ENCODE measurements at regions not wholly inside any gene's neighbourhood (a gene's known extent, or its start where the extent isn't known, plus 50 kb on each side); places are given as distances from the start of the nearest gene placed in this dataset.
"Not testable (repeated sequence)": the region's sequence is repeated elsewhere in the genome, so short reads cannot be mapped to it uniquely, and the experiment has no call there.

DNA sequence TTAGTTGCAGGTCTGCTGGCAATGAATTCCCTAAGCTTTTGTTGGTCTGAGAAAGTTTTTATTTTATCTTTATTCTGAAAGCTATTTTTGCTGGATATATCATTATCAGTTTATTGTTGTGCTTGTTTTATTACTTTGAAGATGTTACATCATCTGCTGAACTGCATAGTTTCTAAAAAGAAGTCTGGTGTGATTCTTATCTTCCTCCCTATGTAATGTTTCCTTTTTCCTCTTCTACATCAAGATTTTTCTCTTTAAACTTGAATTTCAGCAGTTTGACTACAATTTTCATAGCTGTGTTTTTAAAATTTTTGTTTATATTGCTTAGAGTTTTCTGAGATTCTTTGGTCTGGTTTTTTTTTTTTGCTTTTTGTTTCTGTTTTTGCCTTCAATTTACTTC is 137.1 kb upstream of the PMCH start:
- TF ChIP-seq EZH2 (IDR thresholded peaks at IDR 0.05; ENCODE audit: borderline replicate concordance, low read depth, low read length, severe bottlenecking): no peak
- TF ChIP-seq, protein P1, sequence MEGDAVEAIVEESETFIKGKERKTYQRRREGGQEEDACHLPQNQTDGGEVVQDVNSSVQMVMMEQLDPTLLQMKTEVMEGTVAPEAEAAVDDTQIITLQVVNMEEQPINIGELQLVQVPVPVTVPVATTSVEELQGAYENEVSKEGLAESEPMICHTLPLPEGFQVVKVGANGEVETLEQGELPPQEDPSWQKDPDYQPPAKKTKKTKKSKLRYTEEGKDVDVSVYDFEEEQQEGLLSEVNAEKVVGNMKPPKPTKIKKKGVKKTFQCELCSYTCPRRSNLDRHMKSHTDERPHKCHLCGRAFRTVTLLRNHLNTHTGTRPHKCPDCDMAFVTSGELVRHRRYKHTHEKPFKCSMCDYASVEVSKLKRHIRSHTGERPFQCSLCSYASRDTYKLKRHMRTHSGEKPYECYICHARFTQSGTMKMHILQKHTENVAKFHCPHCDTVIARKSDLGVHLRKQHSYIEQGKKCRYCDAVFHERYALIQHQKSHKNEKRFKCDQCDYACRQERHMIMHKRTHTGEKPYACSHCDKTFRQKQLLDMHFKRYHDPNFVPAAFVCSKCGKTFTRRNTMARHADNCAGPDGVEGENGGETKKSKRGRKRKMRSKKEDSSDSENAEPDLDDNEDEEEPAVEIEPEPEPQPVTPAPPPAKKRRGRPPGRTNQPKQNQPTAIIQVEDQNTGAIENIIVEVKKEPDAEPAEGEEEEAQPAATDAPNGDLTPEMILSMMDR (IDR thresholded peaks at IDR 0.05; ENCODE audit: borderline replicate concordance, extremely low read depth, low read length, poor library complexity, severe bottlenecking): no peak
- ATAC-seq (ENCODE audit: insufficient read depth, low read depth): no peak
- H3K9ac ChIP-seq (ENCODE audit: low read depth, low read length): no peak overlapping the region

DNA sequence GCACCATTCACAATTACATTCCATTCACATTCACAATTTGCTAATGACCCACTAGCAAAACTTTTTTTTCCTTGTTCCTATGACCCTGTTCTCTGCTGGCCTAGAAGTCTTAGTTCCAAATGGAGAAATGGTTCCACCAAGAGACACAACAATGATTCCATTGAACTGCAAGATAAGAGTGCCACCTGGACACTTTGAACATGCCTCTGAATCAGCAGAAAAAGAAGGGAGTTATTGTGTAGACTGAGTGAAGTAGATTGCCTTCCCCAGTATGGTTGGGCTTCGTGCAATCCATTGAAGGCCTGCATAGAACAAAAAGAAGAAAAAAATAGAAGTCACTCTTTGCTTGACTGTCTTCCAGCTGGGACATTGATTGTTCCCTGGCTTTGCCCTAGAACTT is 133.8 kb upstream of the PMCH start:
- Histone ChIP-seq H3K79me2 (ENCODE audit: insufficient read depth, low read length) (no peaks in the 10 kb centered on the region), H3K4me1 (ENCODE audit: insufficient read depth, low read length) (no peaks in the 10 kb centered on the region), H3K36me3 (ENCODE audit: insufficient read depth, low read length) (no peaks in the 10 kb centered on the region), H3K4me3 (ENCODE audit: low read depth in 1 of 2, low read length in 2 of 2) (no peak overlapping the region), H3K27ac (ENCODE audit: low read length) (no peak overlapping the region), H2AFZ (ENCODE audit: low read depth, low read length) (no peak overlapping the region), H3K27me3 (ENCODE audit: insufficient read depth, low read length, poor library complexity) (no peaks in the 10 kb centered on the region), H3K4me2 (ENCODE audit: insufficient read depth, low read length) (no peak overlapping the region), H3K9me3 (ENCODE audit: insufficient read depth, low read length, severe bottlenecking) (no peaks in the 10 kb centered on the region), H4K20me1 (ENCODE audit: insufficient read depth, low read length) (no peaks in the 10 kb centered on the region), H3K9ac (ENCODE audit: low read depth, low read length) (no peak overlapping the region)
- no peak for ATAC-seq (ENCODE audit: insufficient read depth, low read depth)
- no peak for TF ChIP-seq EZH2 (IDR thresholded peaks at IDR 0.05; ENCODE audit: borderline replicate concordance, low read depth, low read length, severe bottlenecking)
- TF ChIP-seq, protein P1 (IDR thresholded peaks at IDR 0.05; ENCODE audit: borderline replicate concordance, extremely low read depth, low read length, poor library complexity, severe bottlenecking): no peak
- no peak for DNase-seq

More for the DNA sequence above, 137.1 kb upstream of the PMCH start:
- Histone ChIP-seq H3K4me3 (ENCODE audit: low read depth in 1 of 2, low read length in 2 of 2) (no peak overlapping the region), H3K4me1 (ENCODE audit: insufficient read depth, low read length) (no peaks in the 10 kb centered on the region), H3K36me3 (ENCODE audit: insufficient read depth, low read length) (no peaks in the 10 kb centered on the region), H3K27ac (ENCODE audit: low read length) (no peak overlapping the region), H3K9me3 (ENCODE audit: insufficient read depth, low read length, severe bottlenecking) (no peaks in the 10 kb centered on the region), H3K27me3 (ENCODE audit: insufficient read depth, low read length, poor library complexity) (no peaks in the 10 kb centered on the region), H2AFZ (ENCODE audit: low read depth, low read length) (no peak overlapping the region), H3K79me2 (ENCODE audit: insufficient read depth, low read length) (no peaks in the 10 kb centered on the region), H4K20me1 (ENCODE audit: insufficient read depth, low read length) (no peaks in the 10 kb centered on the region), H3K4me2 (ENCODE audit: insufficient read depth, low read length) (no peak overlapping the region)
- no peak for DNase-seq

DNA sequence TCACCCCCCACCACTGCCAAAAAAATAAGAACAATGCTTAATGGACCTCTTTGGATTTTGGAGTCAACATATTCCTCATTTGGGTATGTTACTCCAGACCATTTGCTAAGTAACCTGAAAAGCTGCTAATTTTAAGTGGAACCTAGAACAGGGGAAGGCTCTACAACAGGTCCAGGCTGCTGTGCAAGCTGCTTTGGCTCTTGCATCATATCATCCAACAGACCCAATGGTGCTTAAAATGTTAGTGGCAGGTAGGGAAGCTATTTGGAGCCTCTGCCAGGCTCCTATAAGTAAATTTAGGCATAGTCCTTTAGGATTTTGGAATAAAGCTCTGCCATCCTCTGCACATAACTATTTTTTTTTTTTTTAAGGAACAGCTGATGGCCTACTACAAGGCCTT is 132.2 kb upstream of the PMCH start:
- no peaks in the 10 kb centered on the region for H3K27me3 ChIP-seq (ENCODE audit: insufficient read depth, low read length, poor library complexity)
- H3K4me2 ChIP-seq (ENCODE audit: insufficient read depth, low read length): no peak overlapping the region
- no peaks in the 10 kb centered on the region for H3K36me3 ChIP-seq (ENCODE audit: insufficient read depth, low read length)
- no peak overlapping the region for H2AFZ ChIP-seq (ENCODE audit: low read depth, low read length)
- H3K4me3 ChIP-seq (ENCODE audit: low read depth in 1 of 2, low read length in 2 of 2): no peak overlapping the region
- no peaks in the 10 kb centered on the region for H3K79me2 ChIP-seq (ENCODE audit: insufficient read depth, low read length)
- no peak for TF ChIP-seq EZH2 (IDR thresholded peaks at IDR 0.05; ENCODE audit: borderline replicate concordance, low read depth, low read length, severe bottlenecking)
- H3K4me1 ChIP-seq (ENCODE audit: insufficient read depth, low read length): no peaks in the 10 kb centered on the region
- no peak for DNase-seq
- H3K27ac ChIP-seq (ENCODE audit: low read length): no peak overlapping the region
- H3K9ac ChIP-seq (ENCODE audit: low read depth, low read length): no peak overlapping the region
- no peak for ATAC-seq (ENCODE audit: insufficient read depth, low read depth)
- H3K9me3 ChIP-seq (ENCODE audit: insufficient read depth, low read length, severe bottlenecking): no peaks in the 10 kb centered on the region
- H4K20me1 ChIP-seq (ENCODE audit: insufficient read depth, low read length): no peaks in the 10 kb centered on the region

DNA sequence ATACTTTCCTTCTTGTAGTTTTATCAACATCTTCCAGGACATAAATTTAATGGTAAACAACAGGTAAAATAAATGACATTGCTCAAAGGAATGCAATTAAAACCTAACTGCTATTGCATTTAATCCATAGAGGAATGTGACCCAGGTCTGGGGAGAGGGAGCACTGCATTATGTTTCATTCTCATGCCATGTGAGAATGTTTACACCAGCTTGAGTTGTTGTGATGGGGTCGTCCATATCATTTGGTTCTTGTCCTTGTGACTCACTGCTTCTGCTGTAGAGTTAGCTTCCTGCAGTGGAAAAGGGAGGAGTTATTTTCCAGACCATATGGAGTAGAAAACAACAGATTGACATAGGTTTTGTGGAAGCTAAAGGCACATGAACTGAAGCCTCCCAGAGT is 129.3 kb upstream of the PMCH start:
- Histone ChIP-seq H4K20me1 (ENCODE audit: insufficient read depth, low read length) (no peaks in the 10 kb centered on the region), H3K36me3 (ENCODE audit: insufficient read depth, low read length) (no peaks in the 10 kb centered on the region), H3K4me2 (ENCODE audit: insufficient read depth, low read length) (no peak overlapping the region), H3K4me1 (ENCODE audit: insufficient read depth, low read length) (no peaks in the 10 kb centered on the region), H3K9me3 (ENCODE audit: insufficient read depth, low read length, severe bottlenecking) (no peaks in the 10 kb centered on the region), H3K27me3 (ENCODE audit: insufficient read depth, low read length, poor library complexity) (no peaks in the 10 kb centered on the region), H3K4me3 (ENCODE audit: low read depth in 1 of 2, low read length in 2 of 2) (no peak overlapping the region), H3K79me2 (ENCODE audit: insufficient read depth, low read length) (no peaks in the 10 kb centered on the region), H2AFZ (ENCODE audit: low read depth, low read length) (no peak overlapping the region), H3K27ac (ENCODE audit: low read length) (no peak overlapping the region), H3K9ac (ENCODE audit: low read depth, low read length) (no peak overlapping the region)
- ATAC-seq (ENCODE audit: insufficient read depth, low read depth): no peak
- DNase-seq: no peak
- TF ChIP-seq, protein P1 (IDR thresholded peaks at IDR 0.05; ENCODE audit: borderline replicate concordance, extremely low read depth, low read length, poor library complexity, severe bottlenecking): no peak
- TF ChIP-seq EZH2 (IDR thresholded peaks at IDR 0.05; ENCODE audit: borderline replicate concordance, low read depth, low read length, severe bottlenecking): no peak

DNA sequence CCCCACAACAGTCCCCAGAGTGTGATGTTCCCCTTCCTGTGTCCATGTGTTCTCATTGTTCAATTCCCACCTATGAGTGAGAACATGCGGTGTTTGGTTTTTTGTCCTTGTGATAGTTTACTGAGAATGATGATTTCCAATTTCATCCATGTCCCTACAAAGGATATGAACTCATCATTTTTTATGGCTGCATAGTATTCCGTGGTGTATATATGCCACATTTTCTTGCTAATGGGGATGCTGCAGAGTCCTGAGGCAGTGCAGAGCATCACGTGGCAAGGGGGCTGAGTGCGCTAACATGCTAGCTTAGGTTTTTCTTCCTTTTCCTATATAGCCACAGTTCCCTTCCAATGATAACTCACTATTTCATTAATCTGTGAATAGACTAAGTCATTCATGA is 127.5 kb upstream of the PMCH start:
- not testable (repeated sequence) for H3K9me3 ChIP-seq (ENCODE audit: insufficient read depth, low read length, severe bottlenecking); H2AFZ ChIP-seq (ENCODE audit: low read depth, low read length); H3K27ac ChIP-seq (ENCODE audit: low read length); ATAC-seq (ENCODE audit: insufficient read depth, low read depth); H3K9ac ChIP-seq (ENCODE audit: low read depth, low read length); H4K20me1 ChIP-seq (ENCODE audit: insufficient read depth, low read length); H3K79me2 ChIP-seq (ENCODE audit: insufficient read depth, low read length); H3K4me3 ChIP-seq (ENCODE audit: low read depth in 1 of 2, low read length in 2 of 2); H3K4me1 ChIP-seq (ENCODE audit: insufficient read depth, low read length); H3K4me2 ChIP-seq (ENCODE audit: insufficient read depth, low read length); H3K36me3 ChIP-seq (ENCODE audit: insufficient read depth, low read length); DNase-seq; H3K27me3 ChIP-seq (ENCODE audit: insufficient read depth, low read length, poor library complexity)

Data from DND-41 (cell line).